ENCODE measurements at regions not wholly inside any gene's neighbourhood (a gene's known extent, or its start where the extent isn't known, plus 50 kb on each side); places are given as distances from the start of the nearest gene placed in this dataset.

DNA sequence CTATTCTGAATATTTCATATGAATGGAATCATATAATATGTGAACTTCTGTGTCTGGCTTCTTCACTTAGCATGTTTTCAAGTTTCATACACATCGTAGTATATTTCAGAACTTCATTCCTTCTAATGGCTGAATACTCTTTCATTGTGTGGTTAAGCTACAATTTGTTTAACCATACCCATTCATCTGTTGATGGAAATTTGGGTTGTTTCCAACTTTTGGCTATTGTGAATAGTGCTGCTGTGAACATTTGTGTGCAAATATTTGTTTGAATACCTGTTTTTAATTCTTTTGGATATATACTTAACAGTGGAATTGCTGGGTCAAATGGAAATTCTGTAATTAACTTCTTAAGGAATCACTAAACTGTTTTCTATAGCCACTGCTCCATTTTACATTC, 86.0 kb upstream of the MDFIC start:
- no peak overlapping the region for H3K4me2 ChIP-seq (ENCODE audit: insufficient read depth, low read length)
- POLR2A ChIA-PET = no interaction called here
- TF ChIP-seq POLR2AphosphoS5 (IDR thresholded peaks at IDR 0.05; ENCODE audit: insufficient read depth, low read depth, low read length) (no peak), GATA2 (IDR thresholded peaks at IDR 0.05; ENCODE audit: insufficient read depth, insufficient read length, low read depth, low read length) (no peak), MYC (IDR thresholded peaks at IDR 0.05; ENCODE audit: low read depth, low read length) (no peak), JUN (IDR thresholded peaks at IDR 0.05; ENCODE audit: borderline replicate concordance, insufficient read depth, insufficient read length, low read depth) (no peak), EZH2 (IDR thresholded peaks at IDR 0.05; ENCODE audit: borderline replicate concordance, low read depth, low read length, severe bottlenecking) (no peak), CTCF (IDR thresholded peaks at IDR 0.05; ENCODE audit: extremely low read depth in 1 of 2, insufficient read depth in 1 of 2, low read depth in 1 of 2, low read length in 2 of 2) (no peak), FOS (IDR thresholded peaks at IDR 0.05; ENCODE audit: borderline replicate concordance, insufficient read depth, low read length) (no peak), POLR2A (IDR thresholded peaks at IDR 0.05; ENCODE audit: low read depth, low read length) (no peak)
- TF ChIP-seq, protein P1, sequence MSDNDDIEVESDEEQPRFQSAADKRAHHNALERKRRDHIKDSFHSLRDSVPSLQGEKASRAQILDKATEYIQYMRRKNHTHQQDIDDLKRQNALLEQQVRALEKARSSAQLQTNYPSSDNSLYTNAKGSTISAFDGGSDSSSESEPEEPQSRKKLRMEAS (IDR thresholded peaks at IDR 0.05; ENCODE audit: insufficient read depth, insufficient read length) = no peak
- no peaks in the 10 kb centered on the region for H3K9me1 ChIP-seq (replicated peaks; ENCODE audit: control insufficient read depth, extremely low read depth, insufficient read depth, low read length)
- H3K27me3 ChIP-seq (ENCODE audit: control insufficient read depth in 2 of 2, insufficient read depth in 2 of 2, low read length in 2 of 2) = no peaks in the 10 kb centered on the region
- H4K20me1 ChIP-seq (replicated peaks; ENCODE audit: control insufficient read depth, extremely low read depth, insufficient read depth, low read length) = no peaks in the 10 kb centered on the region
- no peaks in the 10 kb centered on the region for H3K4me1 ChIP-seq (ENCODE audit: control insufficient read depth, extremely low read depth, insufficient read depth, low read length)
- intact Hi-C loops (cut with micrococcal nuclease) = no loop called here
- H3K36me3 ChIP-seq (ENCODE audit: control insufficient read depth in 2 of 2, extremely low read depth in 1 of 2, insufficient read depth in 2 of 2, low read length in 2 of 2) = no peaks in the 10 kb centered on the region
- FAIRE-seq (no peak), DNase-seq (ENCODE audit: low read depth, low spot score) (no peak)
- dilution Hi-C loops (cut with MboI; ENCODE audit: extremely low pct_ligation_motif_present, low sequenced_read_pairs) = no loop called here
- H3K4me3 ChIP-seq (replicated peaks in 1 of 3; ENCODE audit: insufficient read depth in 1 of 3, low read depth in 1 of 3, low read length in 3 of 3) = no peak overlapping the region
- no TSS peak for BruUV-seq (replicated peaks)
- CTCF ChIA-PET = no interaction called here
- H3K9ac ChIP-seq (replicated peaks; ENCODE audit: extremely low read depth, insufficient read depth, low read length) = no peak overlapping the region
- no peaks in the 10 kb centered on the region for H3K9me3 ChIP-seq (replicated peaks; ENCODE audit: control insufficient read depth, insufficient read depth, low read length)
- H3K27ac ChIP-seq (ENCODE audit: insufficient read depth, low read depth, low read length) = no peak overlapping the region
- no peaks in the 10 kb centered on the region for H3K79me2 ChIP-seq (ENCODE audit: control insufficient read depth, insufficient read depth, low read length)
- no peak overlapping the region for H2AFZ ChIP-seq (ENCODE audit: low read depth, low read length)

Data from endothelial cell of umbilical vein (primary cell).